ENCODE measurements at regions not wholly inside any gene's neighbourhood (a gene's known extent, or its start where the extent isn't known, plus 50 kb on each side); places are given as distances from the start of the nearest gene placed in this dataset.

GRCh38 chr1:67958472-67958871 is 92.0 kb downstream of the DIRAS3 start:
- H3K27me3 ChIP-seq (ENCODE audit: control insufficient read depth, insufficient read depth, low read length): no peaks in the 10 kb centered on the region
- ChIA-PET CTCF (no interaction called here), POLR2A (no interaction called here)
- H3K4me3 ChIP-seq (ENCODE audit: low read depth, low read length): no peak overlapping the region
- H3K27ac ChIP-seq (ENCODE audit: low read depth, low read length): no peak overlapping the region
- TF ChIP-seq CTCF (IDR thresholded peaks at IDR 0.05; ENCODE audit: low read depth, low read length): no peak
- H3K9me3 ChIP-seq (ENCODE audit: control insufficient read depth, insufficient read depth, low read length): peaks cover 10% of the 10 kb centered on the region
- DNase-seq (ENCODE audit: low read depth, low spot score): no peak

- Histone ChIP-seq H3K4me3 (ENCODE audit: low read depth, low read length) (no peak overlapping the region), H3K27ac (ENCODE audit: low read depth, low read length) (no peak overlapping the region), H3K27me3 (ENCODE audit: control insufficient read depth, insufficient read depth, low read length) (no peaks in the 10 kb centered on the region), H3K9me3 (ENCODE audit: control insufficient read depth, insufficient read depth, low read length) (peaks cover under 1% of the 10 kb centered on the region; the same call in 1 of the 2 replicates)
- POLR2A ChIA-PET: interaction anchor here (0.5 kb wide), 1 partner anchor 272 kb away, joined by 3 read pairs; the partner anchor contains the start of gene GADD45A
- CTCF ChIA-PET: no interaction called here
- no peak for DNase-seq (ENCODE audit: low read depth, low spot score)
- TF ChIP-seq CTCF (IDR thresholded peaks at IDR 0.05; ENCODE audit: low read depth, low read length): no peak
These were observed 93.4 kb downstream of the DIRAS3 start for GRCh38 chr1:67957066-67957465.

GRCh38 chr1:67956116-67956515 is 94.3 kb downstream of the DIRAS3 start:
- TF ChIP-seq CTCF (IDR thresholded peaks at IDR 0.05; ENCODE audit: low read depth, low read length): no peak
- H3K9me3 ChIP-seq (ENCODE audit: control insufficient read depth, insufficient read depth, low read length): no peaks in the 10 kb centered on the region; the same call in 1 of the 2 replicates
- no peak overlapping the region for H3K27ac ChIP-seq (ENCODE audit: low read depth, low read length)
- ChIA-PET POLR2A (no interaction called here), CTCF (interaction anchor here (0.6 kb wide), 1 partner anchor 312 kb away, joined by 3 read pairs; no protein-coding TSS in a partner anchor)
- H3K27me3 ChIP-seq (ENCODE audit: control insufficient read depth, insufficient read depth, low read length): no peaks in the 10 kb centered on the region
- no peak for DNase-seq (ENCODE audit: low read depth, low spot score)
- H3K4me3 ChIP-seq (ENCODE audit: low read depth, low read length): no peak overlapping the region

- H3K9me3 ChIP-seq (ENCODE audit: control insufficient read depth, insufficient read depth, low read length): no peaks in the 10 kb centered on the region; the same call in 1 of the 2 replicates
- ChIA-PET POLR2A (no interaction called here), CTCF (interaction anchor here (0.6 kb wide), 1 partner anchor 311 kb away, joined by 3 read pairs; no protein-coding TSS in a partner anchor)
- DNase-seq (ENCODE audit: low read depth, low spot score): no peak
- no peak overlapping the region for H3K27ac ChIP-seq (ENCODE audit: low read depth, low read length)
- no peaks in the 10 kb centered on the region for H3K27me3 ChIP-seq (ENCODE audit: control insufficient read depth, insufficient read depth, low read length)
- no peak overlapping the region for H3K4me3 ChIP-seq (ENCODE audit: low read depth, low read length)
- no peak for TF ChIP-seq CTCF (IDR thresholded peaks at IDR 0.05; ENCODE audit: low read depth, low read length)
These were observed 94.8 kb downstream of the DIRAS3 start for GRCh38 chr1:67955591-67955990.

GRCh38 chr1:67953301-67953700 is 97.1 kb downstream of the DIRAS3 start:
- no peak overlapping the region for H3K4me3 ChIP-seq (ENCODE audit: low read depth, low read length)
- H3K27ac ChIP-seq (ENCODE audit: low read depth, low read length): no peak overlapping the region
- DNase-seq (ENCODE audit: low read depth, low spot score): no peak
- H3K27me3 ChIP-seq (ENCODE audit: control insufficient read depth, insufficient read depth, low read length): no peaks in the 10 kb centered on the region
- POLR2A ChIA-PET: no interaction called here
- H3K9me3 ChIP-seq (ENCODE audit: control insufficient read depth, insufficient read depth, low read length): no peaks in the 10 kb centered on the region; the same call in 1 of the 2 replicates
- TF ChIP-seq CTCF (IDR thresholded peaks at IDR 0.05; ENCODE audit: low read depth, low read length): no peak
- CTCF ChIA-PET: no interaction called here

Measured in AG04450 (cell line).